Breast epithelium (tissue), 4 donors: ENCODE measurements at regions not wholly inside any gene's neighbourhood (a gene's known extent, or its start where the extent isn't known, plus 50 kb on each side); places are given as distances from the start of the nearest gene placed in this dataset.

Experiments
- DNase-seq, 2 donors: peaks; one replicate each; pipeline ENCODE4 v3.0.0-alpha.2; 2019; ENCODE audit warnings: low spot score in 2 of 2
- H3K27ac ChIP-seq, 2 donors: fragments of 200-600 bp; sonication (generic) in 1 of 2; one replicate each; pipeline ENCODE4 v1.5.1; 2016 to 2019; ENCODE audit warnings: mild to moderate bottlenecking in 1 of 2
- H3K27me3 ChIP-seq, 2 donors: fragments of 200-600 bp; sonication (generic) in 1 of 2; one replicate each; pipeline versions ENCODE4 v1.5.1 to v1.6.0; 2017 to 2019; ENCODE audit warnings: control low read depth in 1 of 2, mild to moderate bottlenecking in 1 of 2
- H3K36me3 ChIP-seq: fragments of 200-600 bp; one replicate; pipeline ENCODE4 v1.5.1; 2019
- H3K4me1 ChIP-seq, 2 donors: fragments of 200-600 bp; sonication (generic); one replicate each; pipeline ENCODE4 v1.5.1; 2016 to 2019; ENCODE audit warnings: control low read depth in 1 of 2
- H3K4me3 ChIP-seq, 3 donors: fragments of 200-600 bp; sonication (generic); 1 replicate in 2 of 3; 2 replicates in 1 of 3; pipeline ENCODE4 v1.5.1; 2016 to 2019; ENCODE audit warnings: mild to moderate bottlenecking in 3 of 3, moderate library complexity in 2 of 3
- H3K9me3 ChIP-seq, 2 donors: fragments of 200-600 bp; sonication (generic) in 1 of 2; one replicate each; pipeline ENCODE4 v1.5.1; 2016 to 2019; ENCODE audit warnings: control low read depth in 1 of 2
- CTCF ChIP-seq, 3 donors: fragments of 450-650 bp; IDR thresholded peaks; one replicate each; pipeline ENCODE4 v1.5.1; 2016 to 2017; ENCODE audit warnings: antibody characterized with exemption in 3 of 3, mild to moderate bottlenecking in 3 of 3, moderate library complexity in 3 of 3
- POLR2A ChIP-seq: fragments of 450-650 bp; IDR thresholded peaks from one replicate; pipeline ENCODE4 v1.6.1; 2016; ENCODE audit warnings: antibody characterized with exemption, mild to moderate bottlenecking, moderate library complexity
- POLR2AphosphoS5 ChIP-seq, 3 donors: sonication (generic); formaldehyde crosslinking; IDR thresholded peaks; one replicate each; pipeline ENCODE4 v1.6.1; 2017; ENCODE audit warnings: antibody characterized with exemption in 3 of 3
- intact Hi-C: fragments of 100-400 bp; cut with DNase I; formaldehyde crosslinking; loops from one replicate; pipeline ENCODE4 v1.15.1; 2023; ENCODE audit warnings: low total_unique reads

- Histone ChIP-seq H3K36me3 (no peaks in the 10 kb centered on the region), H3K9me3 (no peaks in the 10 kb centered on the region), H3K27ac (no peak overlapping the region), H3K4me1 (no peaks in the 10 kb centered on the region), H3K27me3 (no peaks in the 10 kb centered on the region), H3K4me3 (no peak overlapping the region)
- intact Hi-C loops, result loop anchor here (10.0 kb wide), 1 partner anchor 718 kb away; no protein-coding TSS in a partner anchor
- TF ChIP-seq POLR2A, result no peak
- TF ChIP-seq CTCF (IDR thresholded peaks at IDR 0.05), result no peak
- TF ChIP-seq POLR2AphosphoS5 (IDR thresholded peaks at IDR 0.05), result no peak
- DNase-seq, result no peak
Measured at GRCh38 chr10:123522702-123523312, 143.3 kb upstream of the GPR26 start.

GRCh38 chr10:123523833-123524232, 142.3 kb upstream of the GPR26 start:
- H3K36me3 ChIP-seq, result no peaks in the 10 kb centered on the region
- no peak overlapping the region for H3K4me3 ChIP-seq
- no peaks in the 10 kb centered on the region for H3K4me1 ChIP-seq
- no peaks in the 10 kb centered on the region for H3K9me3 ChIP-seq
- intact Hi-C loops, result loop anchor here (10.0 kb wide), 1 partner anchor 719 kb away; no protein-coding TSS in a partner anchor
- no peaks in the 10 kb centered on the region for H3K27me3 ChIP-seq
- no peak overlapping the region for H3K27ac ChIP-seq
- TF ChIP-seq POLR2A, result no peak
- no peak for TF ChIP-seq CTCF (IDR thresholded peaks at IDR 0.05)
- no peak for TF ChIP-seq POLR2AphosphoS5 (IDR thresholded peaks at IDR 0.05)
- DNase-seq, result no peak

- H3K36me3 ChIP-seq, result no peaks in the 10 kb centered on the region
- peak in 1 of 2 donors; percentile 7 for DNase-seq
- TF ChIP-seq POLR2A, result no peak
- TF ChIP-seq POLR2AphosphoS5 (IDR thresholded peaks at IDR 0.05), result no peak
- no peak for TF ChIP-seq CTCF (IDR thresholded peaks at IDR 0.05)
- H3K27me3 ChIP-seq, result no peaks in the 10 kb centered on the region
- no peak overlapping the region for H3K4me3 ChIP-seq
- no peaks in the 10 kb centered on the region for H3K4me1 ChIP-seq
- intact Hi-C loops, result loop anchor here (10.0 kb wide), 1 partner anchor 722 kb away; no protein-coding TSS in a partner anchor
- no peak overlapping the region for H3K27ac ChIP-seq
- no peaks in the 10 kb centered on the region for H3K9me3 ChIP-seq
Measured at GRCh38 chr10:123526356-123527064, 139.6 kb upstream of the GPR26 start.

GRCh38 chr10:123527151-123527550, 139.0 kb upstream of the GPR26 start:
- Histone ChIP-seq H3K36me3 (no peaks in the 10 kb centered on the region), H3K4me1 (no peaks in the 10 kb centered on the region), H3K27ac (no peak overlapping the region), H3K4me3 (no peak overlapping the region), H3K27me3 (no peaks in the 10 kb centered on the region), H3K9me3 (no peaks in the 10 kb centered on the region)
- no peak for DNase-seq
- TF ChIP-seq CTCF (IDR thresholded peaks at IDR 0.05) (no peak), POLR2A (no peak), POLR2AphosphoS5 (IDR thresholded peaks at IDR 0.05) (no peak)
- intact Hi-C loops, result loop anchor here (10.0 kb wide), 1 partner anchor 722 kb away; no protein-coding TSS in a partner anchor

- intact Hi-C loops, result loop anchor here (10.0 kb wide), 1 partner anchor 724 kb away; no protein-coding TSS in a partner anchor
- H3K4me3 ChIP-seq, result no peak overlapping the region
- DNase-seq, result no peak
Measured at GRCh38 chr10:123529146-123529760, 136.9 kb upstream of the GPR26 start.

More at GRCh38 chr10:123529146-123529760, 136.9 kb upstream of the GPR26 start:
- no peak for TF ChIP-seq POLR2AphosphoS5 (IDR thresholded peaks at IDR 0.05)
- no peak for TF ChIP-seq CTCF (IDR thresholded peaks at IDR 0.05)
- no peak for TF ChIP-seq POLR2A
- Histone ChIP-seq H3K9me3 (no peaks in the 10 kb centered on the region), H3K27ac (no peak overlapping the region), H3K36me3 (no peaks in the 10 kb centered on the region), H3K4me1 (no peaks in the 10 kb centered on the region), H3K27me3 (no peaks in the 10 kb centered on the region)
